ENCODE measurements at regions not wholly inside any gene's neighbourhood (a gene's known extent, or its start where the extent isn't known, plus 50 kb on each side); places are given as distances from the start of the nearest gene placed in this dataset.

- TF ChIP-seq ZNF407 (CRISPR knock-in tag; IDR thresholded peaks at IDR 0.05; ENCODE audit: not compliant biosample characterization) (no peak), PPARG (CRISPR knock-in tag; conservative IDR thresholded peaks at IDR 0.05) (peak; percentile 89), ZNF205 (CRISPR knock-in tag; IDR thresholded peaks at IDR 0.05) (peak; percentile 74; the same call in 1 of the 2 replicates), SMYD3 (CRISPR knock-in tag; IDR thresholded peaks at IDR 0.05) (no peak), HMG20B (CRISPR knock-in tag; conservative IDR thresholded peaks at IDR 0.05) (0 out of 2 replicates have a peak, but pooled peaks have one; percentile 67), ZNF878 (CRISPR knock-in tag; IDR thresholded peaks at IDR 0.05) (no peak), ZSCAN21 (CRISPR knock-in tag; IDR thresholded peaks at IDR 0.05; ENCODE audit: borderline replicate concordance) (no peak), NONO (IDR thresholded peaks at IDR 0.05) (no peak), NONO (CRISPR knock-in tag; conservative IDR thresholded peaks at IDR 0.05) (no peak), ZNF280D (CRISPR knock-in tag; IDR thresholded peaks at IDR 0.05) (no peak), ZNF138 (CRISPR knock-in tag; IDR thresholded peaks at IDR 0.05; ENCODE audit: low read depth) (no peak), SAP130 (CRISPR knock-in tag; IDR thresholded peaks at IDR 0.05; ENCODE audit: low read depth) (peak; percentile 54; the same call in 1 of the 2 replicates), ZNF343 (CRISPR knock-in tag; IDR thresholded peaks at IDR 0.05) (no peak), ZNF556 (CRISPR knock-in tag; IDR thresholded peaks at IDR 0.05; ENCODE audit: borderline replicate concordance) (no peak), PHF8 (CRISPR knock-in tag; IDR thresholded peaks at IDR 0.05) (peak; percentile 39; the same call in 1 of the 2 replicates), HDAC1 (CRISPR knock-in tag; IDR thresholded peaks at IDR 0.05) (peak; percentile 58; the same call in 1 of the 2 replicates), MAZ (IDR thresholded peaks at IDR 0.05; ENCODE audit: borderline replicate concordance, low read depth, low read length) (no peak), MAZ (CRISPR knock-in tag; IDR thresholded peaks at IDR 0.05; ENCODE audit: low read depth) (no peak)
- TF ChIP-seq, protein P1, sequence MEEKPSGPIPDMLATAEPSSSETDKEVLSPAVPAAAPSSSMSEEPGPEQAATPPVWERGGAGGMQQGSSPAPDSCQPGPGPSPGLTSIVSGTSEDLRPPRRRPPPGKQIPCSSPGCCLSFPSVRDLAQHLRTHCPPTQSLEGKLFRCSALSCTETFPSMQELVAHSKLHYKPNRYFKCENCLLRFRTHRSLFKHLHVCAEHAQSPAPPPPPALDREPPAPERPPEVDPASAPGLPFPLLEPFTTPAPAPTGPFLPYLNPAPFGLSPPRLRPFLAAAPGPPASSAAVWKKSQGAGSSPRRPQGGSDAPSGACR (CRISPR knock-in tag; IDR thresholded peaks at IDR 0.05), result no peak; the same call in 1 of the 2 replicates
These were observed 106.1 kb upstream of the TMEM170B start (continued) for GRCh38 chr6:11431455-11431937.

All from HepG2 (cell line).